ENCODE measurements at regions not wholly inside any gene's neighbourhood (a gene's known extent, or its start where the extent isn't known, plus 50 kb on each side); places are given as distances from the start of the nearest gene placed in this dataset.

GRCh38 chr11:109552376-109552775 is 130.4 kb downstream of the C11orf87 start:
- Mint-ChIP-seq H3K27ac (ENCODE audit: low read depth, unreplicated experiment) (no peak overlapping the region), H3K36me3 (ENCODE audit: insufficient read depth, unreplicated experiment) (no peaks in the 10 kb centered on the region), H3K4me3 (ENCODE audit: unreplicated experiment) (no peak overlapping the region), H3K27me3 (ENCODE audit: insufficient read depth, unreplicated experiment) (no peaks in the 10 kb centered on the region), H3K9me3 (ENCODE audit: unreplicated experiment) (no peaks in the 10 kb centered on the region), H3K4me1 (ENCODE audit: insufficient read depth, unreplicated experiment) (peaks cover 6% of the 10 kb centered on the region)
- ChIA-PET POLR2A (no interaction called here), CTCF (interaction anchor here (1.2 kb wide), 1 partner anchor 144 kb away, joined by 4 read pairs; no protein-coding TSS in a partner anchor)
- no peak for TF ChIP-seq CTCF (IDR thresholded peaks at IDR 0.05; ENCODE audit: unreplicated experiment)
- DNase-seq (ENCODE audit: unreplicated experiment): peak; percentile 48
- intact Hi-C loops (cut with micrococcal nuclease): no loop called here
- no TSS peak for BruUV-seq (replicated peaks)

DNA sequence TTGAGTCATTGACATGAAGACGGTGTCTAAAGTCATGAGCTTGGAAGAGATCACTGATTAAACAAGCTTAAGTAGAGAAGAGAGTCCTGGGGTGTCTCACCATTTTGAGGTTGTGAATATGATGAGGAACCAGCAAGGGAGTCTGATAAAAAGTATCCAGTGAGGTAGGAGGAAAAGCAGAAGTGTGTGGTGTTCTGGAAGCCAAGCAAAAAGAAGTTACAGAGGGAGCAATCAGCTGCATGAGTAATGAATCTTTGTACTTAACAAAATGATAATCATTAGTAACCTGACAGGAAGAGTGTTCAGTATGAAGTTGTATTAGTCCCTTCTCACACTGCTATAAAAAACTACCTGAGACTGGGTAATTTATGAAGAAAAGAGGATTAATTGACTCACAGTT is 131.3 kb downstream of the C11orf87 start:
- no TSS peak for BruUV-seq (replicated peaks)
- POLR2A ChIA-PET: no interaction called here
- Mint-ChIP-seq H3K27me3 (ENCODE audit: insufficient read depth, unreplicated experiment) (no peaks in the 10 kb centered on the region), H3K36me3 (ENCODE audit: insufficient read depth, unreplicated experiment) (no peaks in the 10 kb centered on the region), H3K9me3 (ENCODE audit: unreplicated experiment) (no peaks in the 10 kb centered on the region), H3K4me3 (ENCODE audit: unreplicated experiment) (no peak overlapping the region), H3K4me1 (ENCODE audit: insufficient read depth, unreplicated experiment) (no peaks in the 10 kb centered on the region), H3K27ac (ENCODE audit: low read depth, unreplicated experiment) (no peak overlapping the region)
- no peak for DNase-seq (ENCODE audit: unreplicated experiment)
- CTCF ChIA-PET: no interaction called here
- intact Hi-C loops (cut with micrococcal nuclease): no loop called here
- no peak for TF ChIP-seq CTCF (IDR thresholded peaks at IDR 0.05; ENCODE audit: unreplicated experiment)

- peaks cover 7% of the 10 kb centered on the region for H3K9me3 Mint-ChIP-seq (ENCODE audit: unreplicated experiment)
- CTCF ChIA-PET: no interaction called here
- intact Hi-C loops (cut with micrococcal nuclease): no loop called here
These were observed 133.0 kb downstream of the C11orf87 start for GRCh38 chr11:109554951-109555350.

DNA sequence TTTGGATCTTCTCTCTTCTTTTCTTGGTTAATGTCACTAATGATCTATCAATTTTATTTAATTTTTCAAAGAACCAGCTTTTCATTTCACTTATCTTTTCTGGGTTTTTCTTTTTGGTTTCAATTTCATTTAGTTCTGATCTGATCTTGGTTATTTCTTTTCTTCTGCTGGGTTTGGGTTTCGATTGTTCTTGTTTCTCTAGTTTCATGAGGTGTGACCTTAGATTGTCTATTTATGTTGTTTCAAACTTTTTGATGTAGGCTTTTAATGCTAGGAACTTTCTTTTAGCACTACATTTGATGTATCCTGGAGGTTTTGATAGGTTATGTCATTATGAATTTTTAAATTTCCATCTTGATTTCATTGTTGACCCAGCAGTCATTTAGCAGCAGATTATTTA is 142.3 kb downstream of the C11orf87 start:
- Mint-ChIP-seq H3K27ac (ENCODE audit: low read depth, unreplicated experiment) (no peak overlapping the region), H3K9me3 (ENCODE audit: unreplicated experiment) (no peaks in the 10 kb centered on the region), H3K4me3 (ENCODE audit: unreplicated experiment) (no peak overlapping the region), H3K36me3 (ENCODE audit: insufficient read depth, unreplicated experiment) (peaks cover 8% of the 10 kb centered on the region), H3K27me3 (ENCODE audit: insufficient read depth, unreplicated experiment) (no peaks in the 10 kb centered on the region), H3K4me1 (ENCODE audit: insufficient read depth, unreplicated experiment) (no peaks in the 10 kb centered on the region)
- no peak for TF ChIP-seq CTCF (IDR thresholded peaks at IDR 0.05; ENCODE audit: unreplicated experiment)
- intact Hi-C loops (cut with micrococcal nuclease): no loop called here
- ChIA-PET CTCF (no interaction called here), POLR2A (no interaction called here)
- no TSS peak for BruUV-seq (replicated peaks)
- no peak for DNase-seq (ENCODE audit: unreplicated experiment)

More at GRCh38 chr11:109554951-109555350, 133.0 kb downstream of the C11orf87 start:
- H3K4me3 Mint-ChIP-seq (ENCODE audit: unreplicated experiment): no peak overlapping the region
- TF ChIP-seq CTCF (IDR thresholded peaks at IDR 0.05; ENCODE audit: unreplicated experiment): no peak
- no peaks in the 10 kb centered on the region for H3K4me1 Mint-ChIP-seq (ENCODE audit: insufficient read depth, unreplicated experiment)
- no peak overlapping the region for H3K27ac Mint-ChIP-seq (ENCODE audit: low read depth, unreplicated experiment)
- H3K27me3 Mint-ChIP-seq (ENCODE audit: insufficient read depth, unreplicated experiment): no peaks in the 10 kb centered on the region
- no TSS peak for BruUV-seq (replicated peaks)
- POLR2A ChIA-PET: no interaction called here
- no peak for DNase-seq (ENCODE audit: unreplicated experiment)
- H3K36me3 Mint-ChIP-seq (ENCODE audit: insufficient read depth, unreplicated experiment): no peaks in the 10 kb centered on the region
